A549 (cell line): ENCODE measurements at regions not wholly inside any gene's neighbourhood (a gene's known extent, or its start where the extent isn't known, plus 50 kb on each side); places are given as distances from the start of the nearest gene placed in this dataset.

Source experiments
- ATAC-seq, 2 experiments: fragments of 200-7000 bp in 1 of 2; fragments of >200 bp in 1 of 2; cut with Nextera tagmentation in 1 of 2; cut with Tn5 transposase in 1 of 2; 3 replicates each; pipeline versions ENCODE4 v1.8.0 to v1.9.1; 2018 to 2020; ENCODE audit warnings: mild to moderate bottlenecking in 1 of 2, moderate library complexity in 1 of 2
- CTCF ChIA-PET: fragments of 300-600 bp; sonication (Branson Sonifier 250); formaldehyde crosslinking; extraction: SDS; loops from one replicate; lab custom pipeline; 2021; ENCODE audit warnings: antibody characterized with exemption, inconsistent platforms; lab: Yijun Ruan, JAX
- POLR2A ChIA-PET: fragments of 350-600 bp; formaldehyde crosslinking; extraction: SDS; loops from one replicate; lab custom pipeline; 2021; ENCODE audit warnings: antibody characterized with exemption, inconsistent platforms; lab: Yijun Ruan, JAX
- DNase-seq, 2 experiments: peaks; one replicate each; pipeline versions ENCODE4 v3.0.0 to v3.0.0-alpha.2; 2011 to 2016; ENCODE audit warnings: low read depth in 1 of 2, low spot score in 1 of 2
- FAIRE-seq: peaks from 2 replicates; lab custom pipeline; 2011; peaks lifted over from hg19 to GRCh38; lab: Jason Lieb, UNC
- H3K27ac ChIP-seq, 2 experiments: fragments of >200 bp; sonication (Bioruptor Twin); formaldehyde crosslinking; 3 replicates each; pipeline ENCODE4 v1.5.1; 2016 to 2017
- H3K4me1 ChIP-seq: fragments of >200 bp; sonication (Bioruptor Twin); formaldehyde crosslinking; 3 replicates; pipeline ENCODE4 v1.6.1; 2016
- H3K4me2 ChIP-seq: fragments of >200 bp; sonication (Bioruptor Twin); formaldehyde crosslinking; 3 replicates; pipeline ENCODE4 v1.6.1; 2016
- H3K4me3 ChIP-seq: fragments of >200 bp; sonication (Bioruptor Twin); formaldehyde crosslinking; 3 replicates; pipeline ENCODE4 v1.5.1; 2016
- H3K9me3 ChIP-seq: fragments of >200 bp; sonication (Bioruptor Twin); formaldehyde crosslinking; 3 replicates; pipeline ENCODE4 v1.6.1; 2016
- EHF ChIP-seq: fragments of 250-450 bp; sonication (Bioruptor Pico); IDR thresholded peaks from 2 replicates; pipeline ENCODE4 v1.5.0; 2020; ENCODE audit warnings: mild to moderate bottlenecking
- EHMT2 ChIP-seq: fragments of 200-600 bp; sonication (generic); IDR thresholded peaks from 2 replicates; pipeline ENCODE4 v1.6.1; 2016; ENCODE audit warnings: antibody characterized with exemption, low read depth, mild to moderate bottlenecking, moderate library complexity
- FOSB ChIP-seq: fragments of 250-450 bp; sonication (Bioruptor Pico); IDR thresholded peaks from 2 replicates; pipeline ENCODE4 v1.5.0; 2020; ENCODE audit warnings: mild to moderate bottlenecking, moderate library complexity
- FOSL2 ChIP-seq, 2 experiments: fragments of 450-650 bp in 1 of 2; fragments of >200 bp in 1 of 2; sonication (Bioruptor Twin) in 1 of 2; formaldehyde crosslinking; IDR thresholded peaks; 2 replicates each; pipeline versions ENCODE4 v1.5.0 to v1.6.1; 2016 to 2020; ENCODE audit warnings: mild to moderate bottlenecking in 1 of 2, moderate library complexity in 1 of 2
- HDAC2 ChIP-seq: fragments of 200-600 bp; sonication (generic); IDR thresholded peaks from 2 replicates; pipeline ENCODE4 v1.6.1; 2016
- HOXB13 ChIP-seq: fragments of 250-450 bp; sonication (Bioruptor Pico); IDR thresholded peaks from 2 replicates; pipeline ENCODE4 v1.5.0; 2020; ENCODE audit warnings: low read depth, mild to moderate bottlenecking, moderate library complexity
- HOXB5 ChIP-seq: fragments of 250-450 bp; sonication (Bioruptor Pico); IDR thresholded peaks from 2 replicates; pipeline ENCODE4 v1.5.0; 2020; ENCODE audit warnings: mild to moderate bottlenecking, moderate library complexity
- MAZ ChIP-seq: fragments of 150-350 bp; IDR thresholded peaks from 2 replicates; pipeline ENCODE4 v1.6.1; 2014; ENCODE audit warnings: antibody characterized with exemption, low read depth, low read length, borderline replicate concordance
- NPAS2 ChIP-seq: fragments of 250-450 bp; sonication (Bioruptor Pico); IDR thresholded peaks from 2 replicates; pipeline ENCODE4 v1.8.0; 2022; ENCODE audit warnings: mild to moderate bottlenecking, moderate library complexity, borderline replicate concordance
- PHF8 ChIP-seq: fragments of 200-600 bp; sonication (generic); IDR thresholded peaks from 2 replicates; pipeline ENCODE4 v1.6.1; 2016; ENCODE audit warnings: low read depth, mild to moderate bottlenecking, antibody characterized with exemption, moderate library complexity, borderline replicate concordance
- RARB ChIP-seq: fragments of 250-450 bp; sonication (Bioruptor Pico); IDR thresholded peaks from 2 replicates; pipeline ENCODE4 v1.8.0; 2021; ENCODE audit warnings: mild to moderate bottlenecking, moderate library complexity
- SMC3 ChIP-seq: fragments of >200 bp; sonication (Bioruptor Twin); formaldehyde crosslinking; IDR thresholded peaks from 3 replicates; pipeline ENCODE4 v1.6.1; 2018; ENCODE audit warnings: inconsistent platforms
- TFCP2L1 ChIP-seq: fragments of 250-450 bp; sonication (Bioruptor Pico); IDR thresholded peaks from 2 replicates; pipeline ENCODE4 v1.5.0; 2021; ENCODE audit warnings: mild to moderate bottlenecking
- ZFP36 ChIP-seq: fragments of 450-650 bp; IDR thresholded peaks from 2 replicates; pipeline ENCODE4 v1.6.1; 2014; ENCODE audit warnings: borderline replicate concordance; ENCODE audit not compliant: partially characterized antibody
- ZSCAN20 ChIP-seq: fragments of 250-450 bp; sonication (Bioruptor Pico); IDR thresholded peaks from 2 replicates; pipeline ENCODE4 v1.8.0; 2022; ENCODE audit warnings: mild to moderate bottlenecking, moderate library complexity
- WGBS: methylation state at CpG from one replicate; pipeline ENCODE4 v1.1.6; 2017; ENCODE audit errors: missing lambda C conversion rate; 5-methylcytosine and 5-hydroxymethylcytosine counted together
- TF ChIP-seq, protein P1 (sequence below): IDR thresholded peaks from 2 replicates; pipeline ENCODE4 v1.6.1; 2012; ENCODE audit warnings: low read depth, borderline replicate concordance
- TF ChIP-seq, protein P2 (sequence below): fragments of 150-350 bp; IDR thresholded peaks from 2 replicates; pipeline ENCODE4 v1.6.1; 2014; ENCODE audit warnings: low read depth, mild to moderate bottlenecking, low read length
- TF ChIP-seq, protein P3 (sequence below): fragments of 200-600 bp; sonication (generic); IDR thresholded peaks from 2 replicates; pipeline ENCODE4 v1.6.1; 2016; ENCODE audit warnings: antibody characterized with exemption, mild to moderate bottlenecking, moderate library complexity
- TF ChIP-seq, protein P4 (sequence below): fragments of >200 bp; sonication (Bioruptor Twin); formaldehyde crosslinking; IDR thresholded peaks from 2 replicates; pipeline ENCODE4 v1.6.1; 2016
- TF ChIP-seq, protein P5 (sequence below): fragments of >200 bp; sonication (Bioruptor Twin); formaldehyde crosslinking; IDR thresholded peaks from 3 replicates; pipeline ENCODE4 v1.6.1; 2016

DNA sequence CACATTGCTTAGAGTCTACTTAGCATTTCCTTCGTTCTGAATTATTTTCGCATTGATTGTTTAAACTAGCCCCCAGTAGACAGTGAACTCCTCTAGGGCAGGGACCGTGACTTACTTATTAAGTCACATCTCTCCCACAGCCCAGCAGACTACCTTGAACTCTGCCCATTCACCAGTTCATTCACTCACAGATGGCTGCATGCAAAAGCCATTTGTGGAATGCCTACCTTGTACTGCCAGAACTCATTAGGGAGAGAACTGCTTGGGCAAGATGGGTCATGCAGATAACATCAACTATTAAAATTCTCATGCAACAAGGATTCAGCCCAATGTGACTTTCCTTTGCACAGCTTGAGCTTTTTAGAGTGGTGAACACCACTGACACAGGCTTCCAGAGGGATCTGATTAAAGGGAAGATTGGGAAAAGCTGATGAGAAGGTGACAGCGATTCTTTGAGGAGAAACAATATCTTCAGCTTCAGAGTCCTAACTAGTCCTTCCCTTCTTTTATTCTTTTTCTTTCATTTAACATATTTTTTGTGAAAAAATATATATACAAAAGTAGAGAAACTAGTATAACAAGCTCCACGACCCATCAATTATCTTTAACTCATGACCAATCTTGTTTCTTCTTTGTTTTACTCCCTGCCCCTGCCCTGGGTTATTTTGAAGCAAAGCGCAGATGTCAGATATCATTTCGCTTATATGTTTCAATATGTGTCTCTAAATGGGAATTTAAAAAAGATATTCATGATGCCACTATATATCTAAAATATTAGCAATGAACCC lies 273.9 kb downstream of the CDC5L start:
- no peak for DNase-seq
- Histone ChIP-seq H3K27ac (no peak overlapping the region), H3K4me1 (no peaks in the 10 kb centered on the region), H3K9me3 (no peaks in the 10 kb centered on the region), H3K4me2 (no peak overlapping the region), H3K4me3 (no peak overlapping the region)
- POLR2A ChIA-PET = no interaction called here
- TF ChIP-seq FOSL2 (IDR thresholded peaks at IDR 0.05) (no peak), FOSL2 (CRISPR knock-in tag; IDR thresholded peaks at IDR 0.05) (no peak), EHF (CRISPR knock-in tag) (no peak), NPAS2 (no peak), PHF8 (no peak), EHMT2 (no peak), HOXB13 (CRISPR knock-in tag) (no peak), HDAC2 (no peak), TFCP2L1 (CRISPR knock-in tag) (no peak), SMC3 (no peak), ZFP36 (no peak), MAZ (no peak), ZSCAN20 (CRISPR knock-in tag) (no peak), RARB (CRISPR knock-in tag) (no peak), HOXB5 (CRISPR knock-in tag) (no peak), FOSB (no peak)
- TF ChIP-seq, protein P1, sequence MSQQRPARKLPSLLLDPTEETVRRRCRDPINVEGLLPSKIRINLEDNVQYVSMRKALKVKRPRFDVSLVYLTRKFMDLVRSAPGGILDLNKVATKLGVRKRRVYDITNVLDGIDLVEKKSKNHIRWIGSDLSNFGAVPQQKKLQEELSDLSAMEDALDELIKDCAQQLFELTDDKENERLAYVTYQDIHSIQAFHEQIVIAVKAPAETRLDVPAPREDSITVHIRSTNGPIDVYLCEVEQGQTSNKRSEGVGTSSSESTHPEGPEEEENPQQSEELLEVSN = no peak
- TF ChIP-seq, protein P2, sequence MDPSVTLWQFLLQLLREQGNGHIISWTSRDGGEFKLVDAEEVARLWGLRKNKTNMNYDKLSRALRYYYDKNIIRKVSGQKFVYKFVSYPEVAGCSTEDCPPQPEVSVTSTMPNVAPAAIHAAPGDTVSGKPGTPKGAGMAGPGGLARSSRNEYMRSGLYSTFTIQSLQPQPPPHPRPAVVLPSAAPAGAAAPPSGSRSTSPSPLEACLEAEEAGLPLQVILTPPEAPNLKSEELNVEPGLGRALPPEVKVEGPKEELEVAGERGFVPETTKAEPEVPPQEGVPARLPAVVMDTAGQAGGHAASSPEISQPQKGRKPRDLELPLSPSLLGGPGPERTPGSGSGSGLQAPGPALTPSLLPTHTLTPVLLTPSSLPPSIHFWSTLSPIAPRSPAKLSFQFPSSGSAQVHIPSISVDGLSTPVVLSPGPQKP = no peak
- TF ChIP-seq, protein P3, sequence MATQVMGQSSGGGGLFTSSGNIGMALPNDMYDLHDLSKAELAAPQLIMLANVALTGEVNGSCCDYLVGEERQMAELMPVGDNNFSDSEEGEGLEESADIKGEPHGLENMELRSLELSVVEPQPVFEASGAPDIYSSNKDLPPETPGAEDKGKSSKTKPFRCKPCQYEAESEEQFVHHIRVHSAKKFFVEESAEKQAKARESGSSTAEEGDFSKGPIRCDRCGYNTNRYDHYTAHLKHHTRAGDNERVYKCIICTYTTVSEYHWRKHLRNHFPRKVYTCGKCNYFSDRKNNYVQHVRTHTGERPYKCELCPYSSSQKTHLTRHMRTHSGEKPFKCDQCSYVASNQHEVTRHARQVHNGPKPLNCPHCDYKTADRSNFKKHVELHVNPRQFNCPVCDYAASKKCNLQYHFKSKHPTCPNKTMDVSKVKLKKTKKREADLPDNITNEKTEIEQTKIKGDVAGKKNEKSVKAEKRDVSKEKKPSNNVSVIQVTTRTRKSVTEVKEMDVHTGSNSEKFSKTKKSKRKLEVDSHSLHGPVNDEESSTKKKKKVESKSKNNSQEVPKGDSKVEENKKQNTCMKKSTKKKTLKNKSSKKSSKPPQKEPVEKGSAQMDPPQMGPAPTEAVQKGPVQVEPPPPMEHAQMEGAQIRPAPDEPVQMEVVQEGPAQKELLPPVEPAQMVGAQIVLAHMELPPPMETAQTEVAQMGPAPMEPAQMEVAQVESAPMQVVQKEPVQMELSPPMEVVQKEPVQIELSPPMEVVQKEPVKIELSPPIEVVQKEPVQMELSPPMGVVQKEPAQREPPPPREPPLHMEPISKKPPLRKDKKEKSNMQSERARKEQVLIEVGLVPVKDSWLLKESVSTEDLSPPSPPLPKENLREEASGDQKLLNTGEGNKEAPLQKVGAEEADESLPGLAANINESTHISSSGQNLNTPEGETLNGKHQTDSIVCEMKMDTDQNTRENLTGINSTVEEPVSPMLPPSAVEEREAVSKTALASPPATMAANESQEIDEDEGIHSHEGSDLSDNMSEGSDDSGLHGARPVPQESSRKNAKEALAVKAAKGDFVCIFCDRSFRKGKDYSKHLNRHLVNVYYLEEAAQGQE = no peak
- TF ChIP-seq, protein P4, sequence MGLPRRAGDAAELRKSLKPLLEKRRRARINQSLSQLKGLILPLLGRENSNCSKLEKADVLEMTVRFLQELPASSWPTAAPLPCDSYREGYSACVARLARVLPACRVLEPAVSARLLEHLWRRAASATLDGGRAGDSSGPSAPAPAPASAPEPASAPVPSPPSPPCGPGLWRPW = no peak
- TF ChIP-seq, protein P5, sequence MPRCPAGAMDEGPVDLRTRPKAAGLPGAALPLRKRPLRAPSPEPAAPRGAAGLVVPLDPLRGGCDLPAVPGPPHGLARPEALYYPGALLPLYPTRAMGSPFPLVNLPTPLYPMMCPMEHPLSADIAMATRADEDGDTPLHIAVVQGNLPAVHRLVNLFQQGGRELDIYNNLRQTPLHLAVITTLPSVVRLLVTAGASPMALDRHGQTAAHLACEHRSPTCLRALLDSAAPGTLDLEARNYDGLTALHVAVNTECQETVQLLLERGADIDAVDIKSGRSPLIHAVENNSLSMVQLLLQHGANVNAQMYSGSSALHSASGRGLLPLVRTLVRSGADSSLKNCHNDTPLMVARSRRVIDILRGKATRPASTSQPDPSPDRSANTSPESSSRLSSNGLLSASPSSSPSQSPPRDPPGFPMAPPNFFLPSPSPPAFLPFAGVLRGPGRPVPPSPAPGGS = no peak
- CTCF ChIA-PET = interaction anchor here (1.2 to 2.2 kb wide), 4 partner anchors 15 to 1262 kb away, joined by 3 to 6 read pairs (median 4); no protein-coding TSS in a partner anchor
- no peak for FAIRE-seq
- no peak for ATAC-seq
- 58% methylated on average over 7 of the region's 7 CpGs for WGBS
